Medulla oblongata (tissue), 1 donor: ENCODE measurements at regions not wholly inside any gene's neighbourhood (a gene's known extent, or its start where the extent isn't known, plus 50 kb on each side); places are given as distances from the start of the nearest gene placed in this dataset.
"Not testable (repeated sequence)": the region's sequence is repeated elsewhere in the genome, so short reads cannot be mapped to it uniquely, and the experiment has no call there.

Experiments
- DNase-seq: peaks from one replicate; pipeline ENCODE4 v3.0.0-alpha.2; 2015; ENCODE audit errors: extremely low spot score

DNA sequence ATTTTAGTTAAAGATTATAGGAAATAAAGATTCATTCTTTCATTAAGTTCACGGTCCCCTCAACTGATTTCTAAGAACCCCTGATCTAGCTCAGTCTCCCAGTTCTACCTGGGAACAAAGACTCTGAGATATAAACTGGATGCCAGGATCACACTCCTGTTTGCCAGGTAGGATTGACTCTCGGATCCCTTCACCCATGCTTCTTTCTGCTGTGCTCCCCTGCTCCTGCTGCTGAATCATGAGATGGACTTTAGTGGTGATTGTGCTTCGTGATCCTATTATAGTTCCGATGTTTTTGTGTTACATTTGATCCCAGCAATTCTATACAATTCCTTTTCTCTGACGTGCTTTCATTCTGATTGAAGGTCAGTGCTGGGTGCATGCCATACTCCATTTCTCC is 733.1 kb upstream of the TPTE start:
- not testable (repeated sequence) for DNase-seq

GRCh38 chr21:9790354-9790753 is 731.0 kb upstream of the TPTE start:
- not testable (repeated sequence) for DNase-seq

DNA sequence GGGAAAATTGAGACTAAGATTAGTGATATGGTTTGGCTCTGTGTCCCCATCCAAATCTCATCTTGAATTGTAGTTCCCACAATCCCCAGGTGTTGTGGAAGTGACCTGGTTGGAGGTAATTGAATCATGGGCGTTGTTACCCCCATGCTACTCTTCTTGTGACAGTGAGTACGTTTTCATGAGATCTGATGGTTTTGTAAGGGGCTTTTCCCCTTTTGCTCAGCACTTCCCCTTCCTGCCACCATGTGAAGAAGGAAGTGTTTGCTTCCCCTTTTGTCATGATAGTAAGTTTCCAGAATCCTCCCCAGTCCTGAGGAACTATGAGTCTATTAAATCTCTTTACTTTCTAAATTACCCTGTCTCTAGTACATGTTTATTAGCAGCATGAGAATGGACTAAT is 729.9 kb upstream of the TPTE start:
- not testable (repeated sequence) for DNase-seq

DNA sequence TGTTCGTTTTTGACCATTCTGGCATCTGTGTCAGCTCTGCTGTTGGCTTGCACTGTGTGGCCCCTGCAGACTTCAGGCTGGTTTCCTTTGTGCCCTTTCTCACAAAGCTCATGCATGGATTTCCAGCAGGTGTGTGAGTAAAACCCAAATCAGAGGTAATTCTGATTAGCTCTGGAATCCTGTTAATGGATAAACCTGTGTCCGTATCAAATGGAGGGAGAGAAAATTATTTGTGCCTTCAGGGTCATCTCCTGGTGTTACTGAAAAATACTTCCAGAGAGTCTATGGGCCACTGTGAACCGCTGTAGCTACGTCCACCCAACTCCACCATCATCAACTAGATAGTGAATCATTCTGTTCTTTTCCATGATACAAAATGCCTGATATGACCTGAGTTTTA is 726.1 kb upstream of the TPTE start:
- DNase-seq, result peak; percentile 2

GRCh38 chr21:9796293-9796692 is 725.1 kb upstream of the TPTE start:
- DNase-seq, result peak; percentile 2

- DNase-seq, result not testable (repeated sequence)
Measured at GRCh38 chr21:9807675-9808074, 713.7 kb upstream of the TPTE start.

DNA sequence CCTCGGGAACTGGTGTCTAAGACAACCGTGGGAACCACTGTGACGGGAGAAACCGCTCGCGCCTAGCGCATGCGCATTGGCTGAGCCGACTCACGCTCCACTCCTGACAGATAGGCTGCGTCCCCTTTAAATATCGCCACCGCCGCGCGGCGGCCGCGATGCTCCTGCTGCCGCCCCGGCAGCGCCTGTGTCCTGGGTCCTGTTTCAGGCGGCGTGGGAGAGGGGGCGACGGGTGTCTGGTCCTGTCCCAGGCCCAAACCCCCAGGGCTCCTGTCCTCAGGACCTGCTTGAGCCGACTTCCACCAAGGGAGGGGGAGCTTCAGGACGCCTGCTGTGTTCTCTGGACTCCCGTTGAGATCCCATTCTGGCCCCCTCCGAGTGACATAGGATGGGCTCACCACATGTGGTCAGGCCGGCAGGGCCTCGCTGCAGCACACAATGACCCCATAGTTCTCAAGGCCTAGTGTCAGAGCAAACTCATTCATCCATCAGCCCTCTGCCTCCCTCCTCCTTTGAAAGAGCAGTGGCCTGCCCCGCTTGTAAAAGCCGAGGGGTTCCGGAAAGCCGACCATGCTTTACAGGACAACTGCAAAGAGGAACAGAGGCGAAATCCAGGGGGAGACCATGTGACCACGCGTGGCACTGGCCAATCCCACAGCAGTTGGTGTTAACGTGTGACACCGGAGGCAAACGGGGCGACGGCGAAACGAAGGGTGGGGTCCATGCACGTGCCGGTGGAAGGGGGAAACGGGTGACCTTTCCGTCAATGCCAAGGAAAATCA is 710.0 kb upstream of the TPTE start:
- not testable (repeated sequence) for DNase-seq

GRCh38 chr21:9812507-9812906 is 708.9 kb upstream of the TPTE start:
- DNase-seq, result not testable (repeated sequence)

DNA sequence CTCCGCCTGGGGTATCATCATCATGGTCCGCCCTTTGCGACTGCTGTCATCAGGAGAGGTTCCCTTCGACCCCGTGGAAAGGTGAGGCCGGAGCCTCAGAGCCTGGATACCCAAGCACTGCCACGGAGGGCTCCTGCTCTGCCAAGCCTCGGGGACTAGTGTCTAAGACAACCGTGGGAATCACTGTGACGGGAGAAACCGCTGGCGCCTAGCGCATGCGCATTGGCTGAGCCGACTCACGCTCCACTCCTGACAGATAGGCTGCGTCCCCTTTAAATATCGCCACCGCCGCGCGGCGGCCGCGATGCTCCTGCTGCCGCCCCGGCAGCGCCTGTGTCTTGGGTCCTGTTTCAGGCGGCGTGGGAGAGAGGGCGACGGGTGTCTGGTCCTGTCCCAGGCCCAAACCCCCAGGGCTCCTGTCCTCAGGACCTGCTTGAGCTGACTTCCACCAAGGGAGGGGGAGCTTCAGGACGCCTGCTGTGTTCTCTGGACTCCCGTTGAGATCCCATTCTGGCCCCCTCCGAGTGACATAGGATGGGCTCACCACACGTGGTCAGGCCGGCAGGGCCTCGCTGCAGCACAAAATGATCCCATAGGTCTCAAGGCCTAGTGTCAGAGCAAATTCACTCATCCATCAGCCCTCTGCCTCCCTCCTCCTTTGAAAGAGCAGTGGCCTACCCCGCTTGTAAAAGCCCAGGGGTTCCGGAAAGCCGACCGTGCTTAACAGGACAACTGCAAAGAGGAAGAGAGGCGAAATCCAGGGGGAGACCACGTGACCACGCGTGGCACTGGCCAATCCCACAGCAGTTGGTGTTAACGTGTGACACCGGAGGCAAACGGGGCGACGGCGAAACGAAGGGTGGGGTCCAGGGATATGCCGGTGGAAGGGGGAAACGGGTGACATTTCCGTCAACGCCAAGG is 707.2 kb upstream of the TPTE start:
- DNase-seq, result not testable (repeated sequence)

- not testable (repeated sequence) for DNase-seq
Measured at GRCh38 chr21:9815181-9815789, 706.1 kb upstream of the TPTE start.

- not testable (repeated sequence) for DNase-seq
Measured at GRCh38 chr21:9816734-9817334, 704.5 kb upstream of the TPTE start.

DNA sequence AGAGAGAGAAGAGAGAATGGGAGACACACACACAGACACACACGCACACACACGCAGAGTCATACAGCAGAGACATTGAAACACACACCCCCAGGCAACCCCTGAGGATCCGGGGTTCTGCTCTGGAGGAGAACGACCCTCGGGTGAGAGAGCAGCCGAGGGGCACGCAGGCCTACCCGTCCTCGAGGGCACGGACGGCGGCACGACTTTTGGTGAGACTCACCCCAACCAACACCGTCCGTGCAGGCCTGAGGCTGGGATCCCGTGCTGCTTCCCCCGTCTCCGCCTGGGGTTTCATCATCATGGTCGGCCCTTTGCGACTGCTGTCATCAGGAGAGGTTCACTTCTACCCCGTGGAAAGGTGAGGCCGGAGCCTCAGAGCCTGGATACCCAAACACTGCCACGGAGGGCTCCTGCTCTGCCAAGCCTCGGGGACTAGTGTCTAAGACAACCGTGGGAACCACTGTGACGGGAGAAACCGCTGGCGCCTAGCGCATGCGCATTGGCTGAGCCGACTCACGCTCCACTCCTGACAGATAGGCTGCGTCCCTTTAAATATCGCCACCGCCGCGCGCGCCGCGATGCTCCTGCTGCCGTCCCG is 703.4 kb upstream of the TPTE start:
- not testable (repeated sequence) for DNase-seq

DNA sequence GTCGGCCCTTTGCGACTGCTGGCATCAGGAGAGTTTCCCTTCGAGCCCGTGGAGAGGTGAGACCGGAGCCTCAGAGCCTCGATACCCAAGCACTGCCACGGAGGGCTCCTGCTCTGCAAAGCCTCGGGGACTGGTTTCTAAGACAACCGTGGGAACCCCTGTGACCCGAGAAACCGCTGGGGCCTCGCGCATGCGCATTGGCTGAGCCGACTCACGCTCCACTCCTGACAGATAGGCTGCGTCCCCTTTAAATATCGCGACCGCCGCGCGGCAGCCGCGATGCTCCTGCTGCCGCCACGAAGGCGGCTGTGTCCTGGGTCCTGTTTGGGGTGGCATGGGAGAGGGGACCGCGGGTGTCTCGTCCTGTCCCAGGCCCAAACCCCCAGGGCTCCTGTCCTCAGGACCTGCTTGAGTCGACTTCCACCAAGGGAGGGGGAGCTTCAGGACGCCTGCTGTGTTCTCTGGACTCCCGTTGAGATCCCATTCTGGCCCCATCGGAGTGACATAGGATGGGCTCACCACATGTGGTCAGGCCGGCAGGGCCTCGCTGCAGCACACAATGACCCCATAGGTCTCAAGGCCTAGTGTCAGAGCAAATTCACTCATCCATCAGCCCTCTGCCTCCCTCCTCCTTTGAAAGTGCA is 701.7 kb upstream of the TPTE start:
- not testable (repeated sequence) for DNase-seq

DNA sequence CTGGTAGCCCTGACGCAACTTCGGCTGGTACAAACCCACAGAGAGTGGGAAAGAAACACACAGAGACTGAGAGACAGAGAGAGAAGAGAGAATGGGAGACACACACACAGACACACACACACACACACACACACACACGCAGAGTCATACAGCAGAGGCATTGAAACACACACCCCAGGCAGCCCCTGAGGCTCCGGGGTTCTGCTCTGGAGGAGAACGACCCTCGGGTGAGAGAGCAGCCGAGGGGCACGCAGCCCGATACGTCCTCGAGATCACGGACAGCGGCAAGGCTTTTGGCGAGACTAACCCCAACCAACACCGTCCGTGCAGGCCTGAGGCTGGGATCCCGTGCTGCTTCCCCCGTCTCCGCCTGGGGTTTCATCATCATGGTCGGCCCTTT is 700.8 kb upstream of the TPTE start:
- not testable (repeated sequence) for DNase-seq

DNA sequence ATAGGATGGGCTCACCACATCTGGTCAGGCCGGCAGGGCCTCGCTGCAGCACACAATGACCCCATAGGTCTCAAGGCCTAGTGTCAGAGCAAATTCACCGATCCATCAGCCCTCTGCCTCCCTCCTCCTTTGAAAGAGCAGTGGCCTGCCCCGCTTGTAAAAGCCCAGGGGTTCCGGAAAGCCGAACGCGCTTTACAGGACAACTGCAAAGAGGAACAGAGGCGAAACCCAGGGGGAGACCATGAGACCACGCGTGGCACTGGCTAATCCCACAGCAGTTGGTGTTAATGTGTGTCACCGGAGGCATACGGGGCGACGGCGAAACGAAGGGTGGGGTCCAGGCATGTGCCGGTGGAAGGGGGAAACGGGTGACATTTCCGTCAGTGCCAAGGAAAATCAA is 699.9 kb upstream of the TPTE start:
- not testable (repeated sequence) for DNase-seq

GRCh38 chr21:9822093-9822820 is 699.1 kb upstream of the TPTE start:
- DNase-seq, result not testable (repeated sequence)

DNA sequence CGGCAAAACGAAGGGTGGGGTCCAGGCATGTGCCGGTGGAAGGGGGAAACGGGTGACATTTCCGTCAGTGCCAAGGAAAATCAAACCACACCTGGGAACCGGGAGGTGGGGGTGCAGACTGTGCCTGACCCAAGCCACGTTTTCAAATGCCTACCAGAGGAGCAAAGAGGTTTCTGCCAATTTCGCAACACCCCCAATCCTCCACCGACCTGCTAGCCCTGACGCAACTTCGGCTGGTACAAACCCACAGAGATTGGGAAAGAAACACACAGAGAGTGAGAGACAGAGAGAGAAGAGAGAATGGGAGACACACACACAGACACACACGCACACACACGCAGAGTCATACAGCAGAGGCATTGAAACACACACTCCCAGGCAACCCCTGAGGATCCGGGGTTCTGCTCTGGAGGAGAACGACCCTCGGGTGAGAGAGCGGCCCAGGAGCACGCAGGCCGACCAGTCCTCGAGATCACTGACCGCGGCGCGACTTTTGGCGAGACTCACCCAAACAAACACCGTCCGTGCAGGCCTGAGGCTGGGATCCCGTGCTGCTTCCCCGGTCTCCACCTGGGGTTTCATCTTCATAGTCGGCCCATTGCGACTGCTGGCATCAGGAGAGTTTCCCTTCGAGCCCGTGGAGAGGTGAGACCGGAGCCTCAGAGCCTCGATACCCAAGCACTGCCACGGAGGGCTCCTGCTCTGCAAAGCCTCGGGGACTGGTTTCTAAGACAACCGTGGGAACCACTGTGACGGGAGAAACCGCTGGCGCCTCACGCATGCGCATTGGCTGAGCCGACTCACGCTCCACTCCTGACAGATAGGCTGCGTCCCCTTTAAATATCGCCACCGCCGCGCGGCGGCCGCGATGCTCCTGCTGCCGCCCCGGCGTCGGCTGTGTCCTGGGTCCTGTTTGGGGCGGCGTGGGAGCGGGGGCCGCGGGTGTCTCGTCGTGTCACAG is 697.9 kb upstream of the TPTE start:
- DNase-seq, result peak; percentile 5

GRCh38 chr21:9830801-9831200 is 690.6 kb upstream of the TPTE start:
- DNase-seq, result not testable (repeated sequence)

DNA sequence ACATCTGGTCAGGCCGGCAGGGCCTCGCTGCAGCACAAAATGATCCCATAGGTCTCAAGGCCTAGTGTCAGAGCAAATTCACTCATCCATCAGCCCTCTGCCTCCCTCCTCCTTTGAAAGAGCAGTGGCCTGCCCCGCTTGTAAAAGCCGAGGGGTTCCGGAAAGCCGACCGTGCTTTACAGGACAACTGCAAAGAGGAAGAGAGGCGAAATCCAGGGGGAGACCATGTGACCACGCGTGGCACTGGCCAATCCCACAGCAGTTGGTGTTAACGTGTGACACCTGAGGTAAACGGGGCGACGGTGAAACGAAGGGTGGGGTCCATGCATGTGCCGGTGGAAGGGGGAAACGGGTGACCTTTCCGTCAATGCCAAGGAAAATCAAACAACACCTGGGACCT is 688.6 kb upstream of the TPTE start:
- DNase-seq, result not testable (repeated sequence)
